GM21786 (cell line): ENCODE measurements at regions not wholly inside any gene's neighbourhood (a gene's known extent, or its start where the extent isn't known, plus 50 kb on each side); places are given as distances from the start of the nearest gene placed in this dataset.
"Not testable (repeated sequence)": the region's sequence is repeated elsewhere in the genome, so short reads cannot be mapped to it uniquely, and the experiment has no call there.

Experiments
- ATAC-seq: cut with Tn5 transposase; IDR thresholded peaks from one replicate; pipeline ENCODE4 v1.9.1; 2021; ENCODE audit not compliant: unreplicated experiment

- no peak for ATAC-seq
These were observed 295.7 kb downstream of the ADGRD1 start for GRCh38 chr12:131249246-131250027.

- ATAC-seq = no peak
These were observed 296.6 kb downstream of the ADGRD1 start for GRCh38 chr12:131250028-131250950.

- no peak for ATAC-seq
These were observed 297.2 kb downstream of the ADGRD1 start for GRCh38 chr12:131250951-131251315.

- no peak for ATAC-seq
These were observed 297.8 kb downstream of the ADGRD1 start for GRCh38 chr12:131251336-131252101.

GRCh38 chr12:131253376-131254026 lies 299.8 kb downstream of the ADGRD1 start:
- no peak for ATAC-seq

- no peak for ATAC-seq
These were observed 300.7 kb downstream of the ADGRD1 start for GRCh38 chr12:131254374-131254773.

GRCh38 chr12:131258398-131258797 lies 304.7 kb downstream of the ADGRD1 start:
- no peak for ATAC-seq

GRCh38 chr12:131260251-131260905 lies 306.7 kb downstream of the ADGRD1 start:
- no peak for ATAC-seq

- ATAC-seq = no peak
These were observed 307.2 kb downstream of the ADGRD1 start for GRCh38 chr12:131260954-131261353.

- no peak for ATAC-seq
These were observed 308.2 kb downstream of the ADGRD1 start for GRCh38 chr12:131261906-131262305.

GRCh38 chr12:131263626-131264025 lies 309.9 kb downstream of the ADGRD1 start:
- ATAC-seq = no peak

- ATAC-seq = no peak
These were observed 310.9 kb downstream of the ADGRD1 start for GRCh38 chr12:131264635-131265034.

GRCh38 chr12:131266591-131267467 lies 313.1 kb downstream of the ADGRD1 start:
- no peak for ATAC-seq

GRCh38 chr12:131267576-131267975 lies 313.9 kb downstream of the ADGRD1 start:
- no peak for ATAC-seq

GRCh38 chr12:131268123-131268522 lies 314.4 kb downstream of the ADGRD1 start:
- ATAC-seq = not testable (repeated sequence)

- ATAC-seq = not testable (repeated sequence)
These were observed 314.9 kb downstream of the ADGRD1 start for GRCh38 chr12:131268571-131268970.

- ATAC-seq = no peak
These were observed 315.8 kb downstream of the ADGRD1 start for GRCh38 chr12:131269551-131269950.

- not testable (repeated sequence) for ATAC-seq
These were observed 316.3 kb downstream of the ADGRD1 start for GRCh38 chr12:131269977-131270376.

- no peak for ATAC-seq
These were observed 318.0 kb downstream of the ADGRD1 start for GRCh38 chr12:131271724-131272123.
